Stimulated activated effector memory CD8-positive, alpha-beta T cell treated with anti-CD3 and anti-CD28 coated beads, Interleukin-12 subunit alpha, Interleukin-12 subunit beta, amount 100 ng/mL, for 72 hours (primary cell): ENCODE measurements at regions not wholly inside any gene's neighbourhood (a gene's known extent, or its start where the extent isn't known, plus 50 kb on each side); places are given as distances from the start of the nearest gene placed in this dataset.

Experiments used
- ATAC-seq: fragments of 150-1000 bp; cut with Tn5 transposase; 2 replicates; pipeline ENCODE4 v1.10.0; 2021
- DNase-seq, 2 donors: peaks; one replicate each; pipeline ENCODE4 v3.0.0; 2021 to 2022; ENCODE audit warnings: low spot score in 2 of 2
- H3K27ac Mint-ChIP-seq: one replicate; pipeline ENCODE4 v1.8.0; 2022; ENCODE audit warnings: mild to moderate bottlenecking, mixed read lengths
- H3K36me3 Mint-ChIP-seq: one replicate; pipeline ENCODE4 v1.8.0; 2022; ENCODE audit warnings: mild to moderate bottlenecking, mixed read lengths
- H3K4me1 Mint-ChIP-seq: one replicate; pipeline ENCODE4 v1.8.0; 2022; ENCODE audit warnings: mixed read lengths
- H3K4me3 Mint-ChIP-seq: one replicate; pipeline ENCODE4 v1.8.0; 2022; ENCODE audit warnings: mild to moderate bottlenecking, mixed read lengths
- H3K9me3 Mint-ChIP-seq: one replicate; pipeline ENCODE4 v1.8.0; 2022; ENCODE audit warnings: mixed read lengths

DNA sequence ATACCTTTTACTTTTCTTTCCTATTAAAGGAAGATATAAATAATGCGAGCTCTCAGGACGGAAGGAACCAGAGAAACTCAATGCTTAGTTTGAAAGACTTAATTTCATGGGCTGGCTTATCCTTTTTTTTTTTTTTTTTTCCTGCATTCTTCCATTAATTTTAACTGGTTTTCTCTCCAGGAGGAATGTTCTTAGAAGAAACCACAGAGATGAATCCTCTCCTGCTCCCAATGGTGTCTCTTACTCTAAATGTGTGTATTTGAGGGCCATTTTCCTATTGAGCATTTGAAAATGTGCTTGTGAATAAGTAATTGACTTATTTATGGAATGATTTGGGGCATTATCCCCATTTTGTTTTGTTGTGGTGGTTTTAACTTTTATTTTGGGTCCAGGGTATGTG, 494.9 kb downstream of the FOXO1 start:
- no peak for ATAC-seq
- DNase-seq: no peak
- H3K4me1 Mint-ChIP-seq: peaks cover 8% of the 10 kb centered on the region
- no peak overlapping the region for H3K27ac Mint-ChIP-seq
- H3K36me3 Mint-ChIP-seq: no peaks in the 10 kb centered on the region
- H3K4me3 Mint-ChIP-seq: no peak overlapping the region
- no peaks in the 10 kb centered on the region for H3K9me3 Mint-ChIP-seq

DNA sequence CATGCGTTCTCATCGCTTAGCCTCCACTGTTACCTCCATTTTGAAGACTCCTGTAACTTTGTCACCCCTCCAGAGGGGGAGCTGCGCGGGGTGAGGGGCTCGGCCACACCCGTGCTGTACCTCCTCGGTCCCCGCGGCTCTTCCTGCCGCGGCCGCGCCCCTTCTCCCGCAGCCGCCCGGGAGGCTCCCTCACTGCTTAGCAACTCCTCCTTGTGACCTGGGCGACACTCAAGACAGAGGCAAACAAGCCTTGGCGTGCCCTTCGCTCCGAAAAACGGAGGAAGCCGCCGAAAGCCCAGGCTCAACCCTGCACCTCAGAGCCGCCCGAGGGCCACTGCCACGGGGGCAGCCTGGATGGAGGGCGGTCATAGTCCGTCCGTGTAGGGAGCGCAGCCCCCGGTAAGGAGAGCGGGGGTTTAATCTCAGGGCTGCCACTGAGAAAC, 494.3 kb downstream of the FOXO1 start:
- Mint-ChIP-seq H3K4me3 (no peak overlapping the region), H3K27ac (no peak overlapping the region), H3K36me3 (no peaks in the 10 kb centered on the region), H3K4me1 (peaks cover 8% of the 10 kb centered on the region), H3K9me3 (no peaks in the 10 kb centered on the region)
- DNase-seq (no peak), ATAC-seq (no peak)

DNA sequence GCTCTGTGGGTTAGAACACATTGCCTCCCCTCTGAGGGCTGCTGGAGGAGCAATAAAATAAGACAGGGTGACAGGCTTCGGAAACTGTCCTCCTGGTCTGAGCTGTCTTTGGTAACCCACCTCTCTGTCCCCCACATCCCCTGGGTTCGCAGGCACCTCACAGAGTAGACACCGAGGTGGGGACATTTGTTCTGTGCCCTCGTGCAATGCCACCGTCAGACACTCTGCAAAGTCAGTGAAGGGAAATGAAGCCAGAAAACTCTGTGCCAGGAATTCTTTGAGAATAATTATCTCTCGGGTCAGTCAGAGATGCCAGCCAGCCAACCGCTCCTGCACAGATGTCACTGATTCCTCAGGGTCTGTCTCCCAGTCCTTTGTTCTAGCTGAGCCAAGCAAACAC, 493.6 kb downstream of the FOXO1 start:
- Mint-ChIP-seq H3K36me3 (no peaks in the 10 kb centered on the region), H3K27ac (no peak overlapping the region), H3K9me3 (no peaks in the 10 kb centered on the region), H3K4me1 (peaks cover 8% of the 10 kb centered on the region), H3K4me3 (no peak overlapping the region)
- no peak for DNase-seq
- ATAC-seq: no peak

DNA sequence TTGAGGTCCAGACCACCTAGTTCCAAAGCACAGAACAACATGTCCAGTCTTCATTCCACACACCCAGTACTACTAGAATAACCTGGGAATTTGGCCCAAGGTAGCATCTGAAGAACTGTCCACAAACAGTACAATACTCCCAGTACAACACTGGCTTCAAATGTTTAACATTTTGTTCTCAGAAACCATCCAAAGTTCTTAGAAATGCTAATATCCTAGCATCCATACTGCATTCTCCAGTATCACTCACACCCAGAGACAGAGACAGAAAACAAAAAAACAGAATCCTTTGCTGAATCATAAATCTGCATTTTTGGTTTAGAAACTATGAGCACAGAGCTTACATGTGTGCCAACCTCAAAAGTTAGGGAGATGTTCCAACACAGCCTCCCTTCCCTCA, 490.8 kb downstream of the FOXO1 start:
- no peak overlapping the region for H3K27ac Mint-ChIP-seq
- no peaks in the 10 kb centered on the region for H3K36me3 Mint-ChIP-seq
- DNase-seq: no peak
- H3K4me3 Mint-ChIP-seq: no peak overlapping the region
- no peaks in the 10 kb centered on the region for H3K4me1 Mint-ChIP-seq
- H3K9me3 Mint-ChIP-seq: no peaks in the 10 kb centered on the region
- no peak for ATAC-seq

DNA sequence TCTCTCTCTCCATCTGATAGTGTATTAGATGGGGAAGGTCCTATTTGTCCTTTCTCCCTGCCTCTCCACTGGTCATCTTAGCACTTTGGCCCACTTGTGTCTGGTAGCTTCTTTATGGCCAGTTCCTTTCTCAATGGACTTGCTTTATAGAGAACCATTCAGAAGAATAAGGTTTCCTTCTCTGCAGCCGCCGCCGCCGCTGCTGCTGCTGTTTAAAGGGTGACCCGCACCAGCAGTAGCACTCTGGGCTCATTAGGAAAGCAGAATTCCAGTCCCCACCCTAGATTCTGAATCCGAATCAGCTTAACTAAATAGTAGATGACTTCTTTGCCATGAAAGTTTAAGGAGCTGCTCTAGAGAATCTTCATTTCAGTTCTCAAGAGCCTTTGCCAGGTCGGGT, 490.2 kb downstream of the FOXO1 start:
- no peak overlapping the region for H3K27ac Mint-ChIP-seq
- DNase-seq (no peak), ATAC-seq (no peak)
- no peaks in the 10 kb centered on the region for H3K9me3 Mint-ChIP-seq
- H3K36me3 Mint-ChIP-seq: no peaks in the 10 kb centered on the region
- H3K4me1 Mint-ChIP-seq: no peaks in the 10 kb centered on the region
- no peak overlapping the region for H3K4me3 Mint-ChIP-seq

DNA sequence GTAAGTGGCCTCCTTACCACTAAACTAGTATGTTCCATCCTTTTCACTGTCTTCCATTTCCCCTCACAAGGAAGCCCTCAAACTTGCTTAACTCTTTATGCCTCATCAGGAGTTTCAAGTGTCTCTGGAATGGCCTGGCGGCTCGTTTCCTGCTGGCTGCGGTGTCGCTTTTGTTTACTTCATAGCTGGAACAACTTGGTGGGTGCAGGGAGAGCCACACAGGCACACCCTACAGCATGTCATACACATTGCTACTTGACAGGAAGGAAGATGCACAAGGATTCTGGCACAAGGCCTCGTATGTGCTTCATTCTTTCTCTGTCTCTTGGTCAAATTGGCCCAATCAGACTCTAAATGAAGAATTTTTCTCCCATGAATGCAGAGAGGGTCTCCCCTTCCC, 488.3 kb downstream of the FOXO1 start:
- H3K9me3 Mint-ChIP-seq: no peaks in the 10 kb centered on the region
- DNase-seq: no peak
- H3K36me3 Mint-ChIP-seq: no peaks in the 10 kb centered on the region
- H3K4me1 Mint-ChIP-seq: no peaks in the 10 kb centered on the region
- H3K27ac Mint-ChIP-seq: no peak overlapping the region
- no peak overlapping the region for H3K4me3 Mint-ChIP-seq
- no peak for ATAC-seq

DNA sequence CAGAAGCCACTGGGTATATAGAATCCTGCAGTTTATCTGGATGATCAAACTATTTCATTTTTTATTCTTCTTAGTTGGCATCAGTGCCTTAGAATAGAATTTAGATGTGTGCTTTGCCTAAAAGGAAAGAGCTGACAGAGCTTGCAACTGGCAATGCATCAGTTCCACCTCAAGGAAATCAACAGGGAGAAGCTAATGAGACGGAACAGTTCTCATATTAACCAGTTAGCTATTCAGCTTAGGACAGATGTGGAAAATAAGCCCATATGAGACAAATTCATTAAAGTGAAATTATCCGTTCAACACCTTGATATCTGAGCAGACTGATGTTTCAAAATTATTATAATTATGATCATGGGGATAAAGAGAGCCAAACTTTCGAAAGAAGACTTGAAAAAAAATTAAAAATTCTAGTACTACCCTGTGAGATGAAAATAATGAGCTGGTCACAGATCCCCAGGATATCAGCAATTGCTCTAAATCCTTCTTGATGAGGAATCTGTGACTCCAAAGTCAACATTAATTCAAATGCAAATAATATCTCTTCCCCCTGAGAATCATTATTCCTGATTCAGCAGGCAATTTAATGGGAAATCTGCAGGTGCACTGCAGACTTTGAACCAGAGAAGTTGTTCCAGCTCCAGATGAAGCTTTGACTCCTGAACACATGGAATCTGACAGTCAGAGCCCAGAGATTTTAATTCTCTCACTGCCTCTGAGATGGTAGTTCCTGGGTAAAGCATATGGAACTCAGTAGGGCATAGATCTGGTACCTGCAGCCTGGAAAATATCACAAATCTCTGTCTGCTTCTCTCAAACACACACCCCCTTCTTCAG, 486.8 kb downstream of the FOXO1 start:
- Mint-ChIP-seq H3K36me3 (no peaks in the 10 kb centered on the region), H3K4me1 (no peaks in the 10 kb centered on the region), H3K27ac (no peak overlapping the region), H3K9me3 (no peaks in the 10 kb centered on the region), H3K4me3 (no peak overlapping the region)
- no peak for DNase-seq
- ATAC-seq: no peak

DNA sequence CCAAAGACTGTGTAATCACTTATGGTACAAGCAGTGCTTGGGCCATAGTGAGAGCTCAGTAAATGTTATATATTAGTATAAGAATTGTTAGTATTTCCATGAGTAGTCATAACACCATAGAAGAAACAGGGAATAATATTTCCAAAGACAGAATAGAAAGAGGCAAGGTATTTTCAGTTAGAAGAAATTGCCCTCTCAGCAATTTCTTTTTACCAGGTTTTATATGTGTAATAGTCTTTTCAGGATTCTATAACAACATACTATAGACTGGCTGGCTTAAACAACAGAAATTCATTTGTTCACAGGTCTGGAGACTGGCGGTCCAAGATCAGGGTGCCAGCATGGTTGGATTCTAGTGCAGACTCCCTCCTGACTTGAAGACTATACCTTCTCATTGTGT, 485.7 kb downstream of the FOXO1 start:
- Mint-ChIP-seq H3K4me1 (no peaks in the 10 kb centered on the region), H3K4me3 (no peak overlapping the region), H3K27ac (no peak overlapping the region), H3K9me3 (no peaks in the 10 kb centered on the region), H3K36me3 (no peaks in the 10 kb centered on the region)
- no peak for DNase-seq
- no peak for ATAC-seq

DNA sequence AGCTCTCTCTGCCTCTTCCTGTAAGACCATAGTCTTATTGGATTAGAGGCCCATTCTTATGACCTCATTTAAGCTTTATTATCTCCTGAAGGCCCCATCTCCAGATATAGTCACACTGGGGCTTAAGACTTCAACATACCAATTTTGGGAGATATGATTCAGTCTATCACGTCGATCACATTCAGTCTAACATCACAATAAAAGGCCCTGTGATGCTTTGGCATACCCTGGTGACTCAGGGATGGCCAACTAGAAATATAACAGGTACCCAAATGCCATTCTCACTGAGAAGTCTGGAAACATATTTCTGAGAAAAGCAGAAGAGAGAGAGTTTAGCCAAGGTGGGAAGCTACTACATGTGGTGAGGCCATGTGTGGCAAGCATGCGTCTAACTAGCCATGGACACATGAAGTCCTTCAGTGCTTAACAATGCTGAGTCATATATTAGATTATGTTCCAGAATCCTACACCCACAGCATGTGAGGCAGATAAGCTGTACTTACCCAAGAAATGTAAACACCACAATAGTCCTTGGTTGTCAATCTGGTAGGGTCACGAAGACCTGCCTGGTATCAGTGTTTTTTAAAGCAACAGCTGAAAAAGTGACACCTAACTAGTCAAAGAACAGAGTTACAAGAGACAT, 485.1 kb downstream of the FOXO1 start:
- Mint-ChIP-seq H3K27ac (no peak overlapping the region), H3K36me3 (no peaks in the 10 kb centered on the region), H3K4me1 (peaks cover 5% of the 10 kb centered on the region), H3K9me3 (no peaks in the 10 kb centered on the region), H3K4me3 (no peak overlapping the region)
- DNase-seq: no peak
- no peak for ATAC-seq

DNA sequence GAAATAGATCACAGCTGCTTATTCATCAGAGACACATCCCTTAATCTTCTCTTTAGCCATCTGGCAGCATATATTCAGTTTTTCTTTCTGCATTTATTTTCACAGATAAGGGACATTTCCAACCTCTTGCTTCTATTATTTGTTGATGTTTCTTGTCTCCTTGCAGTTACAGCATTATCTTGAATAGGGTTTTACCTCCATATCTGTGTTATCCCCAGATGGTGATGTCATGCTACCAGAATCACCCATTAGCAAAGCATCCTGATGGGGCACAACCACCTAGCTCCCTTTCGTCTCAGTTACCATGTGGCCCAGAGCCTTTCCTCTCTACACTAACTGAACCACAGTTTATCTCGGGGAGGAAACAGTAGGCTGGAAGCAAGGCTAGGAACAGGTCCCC, 483.9 kb downstream of the FOXO1 start:
- Mint-ChIP-seq H3K4me3 (no peak overlapping the region), H3K9me3 (no peaks in the 10 kb centered on the region), H3K27ac (no peak overlapping the region), H3K4me1 (peaks cover 17% of the 10 kb centered on the region), H3K36me3 (no peaks in the 10 kb centered on the region)
- ATAC-seq: no peak
- no peak for DNase-seq

DNA sequence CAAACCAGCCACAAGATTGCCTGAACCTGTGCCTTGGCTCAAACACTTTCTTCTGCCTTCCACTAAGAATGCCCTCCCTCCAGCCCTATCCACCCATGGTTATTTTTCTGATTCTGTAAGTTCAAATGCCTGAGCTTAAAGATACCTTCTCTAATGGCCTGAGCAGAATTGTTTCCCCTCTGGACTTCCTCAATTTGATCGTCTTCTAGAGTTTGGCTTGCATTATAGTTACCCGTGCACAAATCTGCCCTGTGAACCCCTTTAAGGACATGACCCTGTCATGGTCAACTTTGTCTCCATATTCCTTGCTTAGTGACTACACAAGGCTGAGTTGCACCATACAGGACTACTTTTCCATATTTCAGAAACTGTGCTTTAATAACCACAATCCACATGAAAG, 481.0 kb downstream of the FOXO1 start:
- ATAC-seq: no peak
- Mint-ChIP-seq H3K4me3 (no peak overlapping the region), H3K36me3 (no peaks in the 10 kb centered on the region), H3K4me1 (peaks cover 45% of the 10 kb centered on the region), H3K27ac (no peak overlapping the region), H3K9me3 (no peaks in the 10 kb centered on the region)
- DNase-seq: no peak

DNA sequence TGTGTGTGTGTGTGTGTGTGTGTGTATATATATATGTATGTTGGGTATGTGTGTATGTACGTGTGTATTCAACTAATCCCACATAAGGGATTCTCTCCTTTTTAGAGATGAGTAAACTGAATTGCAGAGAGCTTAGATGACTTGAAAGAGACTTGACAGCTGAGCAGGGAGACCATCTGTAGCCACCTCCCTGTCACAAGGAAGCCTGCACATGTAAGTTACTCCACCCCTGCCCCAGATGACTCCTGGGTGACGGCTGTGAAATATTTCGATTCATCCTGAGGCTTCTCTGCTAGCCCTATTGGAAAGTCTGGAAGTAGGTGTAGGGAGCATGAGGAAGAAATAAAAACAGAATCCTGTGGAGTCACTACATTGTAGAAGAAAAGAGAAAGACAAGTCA, 480.4 kb downstream of the FOXO1 start:
- ATAC-seq (no peak), DNase-seq (no peak)
- H3K36me3 Mint-ChIP-seq: no peaks in the 10 kb centered on the region
- no peak overlapping the region for H3K4me3 Mint-ChIP-seq
- H3K27ac Mint-ChIP-seq: peak overlapping the region; percentile 89
- H3K4me1 Mint-ChIP-seq: peaks cover 51% of the 10 kb centered on the region
- no peaks in the 10 kb centered on the region for H3K9me3 Mint-ChIP-seq

DNA sequence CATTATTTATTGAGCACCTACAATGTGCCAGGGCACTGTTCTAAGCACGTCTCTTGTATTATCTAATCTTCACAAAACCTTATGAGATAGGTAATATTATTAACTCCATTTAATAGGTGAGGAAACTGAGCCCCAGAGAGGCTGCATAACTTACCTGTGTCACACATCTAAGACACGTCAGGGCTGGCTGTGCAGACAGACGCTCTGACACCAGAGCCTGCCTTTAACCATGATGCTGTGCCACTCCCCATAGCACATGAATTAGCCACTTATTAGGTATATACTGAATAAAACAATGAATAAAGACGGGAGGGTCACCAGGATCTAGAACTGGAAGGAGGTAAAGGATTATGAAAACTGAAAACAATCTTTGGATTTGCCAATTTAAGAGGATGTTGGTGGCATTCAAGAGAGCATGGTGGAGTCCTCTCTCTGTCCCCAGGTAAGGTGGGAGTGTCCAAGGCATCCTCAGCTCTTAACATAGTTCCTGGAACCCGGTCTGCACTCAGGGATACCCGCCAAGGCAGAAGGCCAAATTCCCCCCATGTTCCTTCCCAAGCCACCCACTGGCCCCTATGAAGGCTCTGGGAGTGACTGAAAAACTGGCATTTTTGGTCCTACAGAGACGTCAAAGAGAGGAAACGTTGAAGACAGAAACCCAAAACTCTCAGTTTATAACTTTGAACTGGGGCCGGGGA, 479.7 kb downstream of the FOXO1 start:
- peaks cover 51% of the 10 kb centered on the region for H3K4me1 Mint-ChIP-seq
- H3K9me3 Mint-ChIP-seq: no peaks in the 10 kb centered on the region
- DNase-seq: no peak
- no peak for ATAC-seq
- H3K36me3 Mint-ChIP-seq: no peaks in the 10 kb centered on the region
- peak overlapping the region; percentile 57 for H3K4me3 Mint-ChIP-seq
- peak overlapping the region; percentile 89 for H3K27ac Mint-ChIP-seq

DNA sequence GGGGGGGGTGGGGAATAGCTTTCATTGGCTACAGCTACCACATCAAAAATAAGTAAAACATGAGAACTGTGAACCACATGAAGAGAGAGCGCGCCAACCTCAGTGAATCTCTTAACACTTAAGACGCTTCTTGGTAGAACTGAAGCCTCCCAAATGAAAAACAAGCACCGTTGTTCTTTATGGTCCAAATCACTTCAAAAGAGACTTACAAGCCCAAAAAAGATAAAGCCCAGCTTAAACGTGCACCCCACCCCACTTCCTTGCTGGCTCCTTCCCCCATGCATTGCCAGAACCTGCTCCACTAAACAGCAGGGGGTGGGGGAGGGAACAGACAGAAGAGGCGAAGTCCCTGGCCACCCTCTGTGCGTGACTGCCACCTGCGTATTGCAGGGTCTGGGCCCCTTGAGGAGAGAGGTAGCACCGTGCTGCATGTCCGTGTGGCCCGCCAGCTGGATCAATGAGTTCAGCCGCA, 479.1 kb downstream of the FOXO1 start:
- ATAC-seq (peak; percentile 44), DNase-seq (no peak)
- H3K9me3 Mint-ChIP-seq: no peaks in the 10 kb centered on the region

DNA sequence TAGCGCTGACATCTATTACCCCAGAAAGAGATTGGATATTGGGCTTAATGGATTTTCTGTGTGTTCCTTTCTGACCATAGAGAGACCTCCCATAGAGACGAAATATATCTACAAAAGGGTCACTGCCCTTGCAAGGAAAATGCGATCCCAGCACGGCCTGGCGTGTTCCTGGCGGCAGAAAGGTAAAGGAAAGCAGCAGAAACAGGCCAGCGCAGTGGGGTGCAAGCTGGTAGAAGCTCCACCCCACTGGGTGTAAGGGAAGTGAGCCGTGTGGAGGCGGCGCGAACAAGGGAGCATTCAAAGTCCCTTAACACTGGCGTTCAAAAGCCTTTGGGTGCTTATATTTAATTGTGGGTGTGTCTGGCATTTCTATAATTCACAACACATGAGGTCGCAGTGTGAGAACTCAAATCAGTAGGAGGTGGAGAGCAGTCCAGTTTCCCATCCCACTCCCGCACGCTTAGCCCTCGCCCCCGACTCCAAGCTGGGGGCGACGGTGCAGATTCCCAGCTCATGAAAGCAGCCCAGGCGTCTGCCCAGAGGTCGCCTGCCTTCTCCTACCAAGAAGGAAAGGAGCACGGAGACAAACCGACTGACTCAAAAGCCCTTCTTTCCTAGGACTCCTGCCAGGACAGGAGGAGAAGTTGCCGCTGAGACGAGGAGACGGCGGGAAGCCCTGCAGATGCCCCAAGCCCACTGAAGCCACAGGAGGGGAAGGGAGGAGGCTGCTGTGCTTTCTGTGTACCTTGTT, 478.4 kb downstream of the FOXO1 start:
- H3K4me3 Mint-ChIP-seq: peak overlapping the region; percentile 57
- H3K9me3 Mint-ChIP-seq: no peaks in the 10 kb centered on the region
- H3K4me1 Mint-ChIP-seq: peaks cover 51% of the 10 kb centered on the region
- H3K27ac Mint-ChIP-seq: peak overlapping the region; percentile 89
- no peak for ATAC-seq
- H3K36me3 Mint-ChIP-seq: no peaks in the 10 kb centered on the region
- DNase-seq: no peak

More for the DNA sequence above, 479.1 kb downstream of the FOXO1 start:
- Mint-ChIP-seq H3K4me3 (peak overlapping the region; percentile 57), H3K27ac (peak overlapping the region; percentile 89), H3K4me1 (peaks cover 51% of the 10 kb centered on the region), H3K36me3 (no peaks in the 10 kb centered on the region)
